NCI-H2171 treated with DMSO at 0.1 percent for 48 hours (cell line): ENCODE measurements at regions not wholly inside any gene's neighbourhood (a gene's known extent, or its start where the extent isn't known, plus 50 kb on each side); places are given as distances from the start of the nearest gene placed in this dataset.

Source experiments
- DNase-seq: peaks from one replicate; lab custom pipeline; 2025; lab: John Stamatoyannopoulos, UW

DNA sequence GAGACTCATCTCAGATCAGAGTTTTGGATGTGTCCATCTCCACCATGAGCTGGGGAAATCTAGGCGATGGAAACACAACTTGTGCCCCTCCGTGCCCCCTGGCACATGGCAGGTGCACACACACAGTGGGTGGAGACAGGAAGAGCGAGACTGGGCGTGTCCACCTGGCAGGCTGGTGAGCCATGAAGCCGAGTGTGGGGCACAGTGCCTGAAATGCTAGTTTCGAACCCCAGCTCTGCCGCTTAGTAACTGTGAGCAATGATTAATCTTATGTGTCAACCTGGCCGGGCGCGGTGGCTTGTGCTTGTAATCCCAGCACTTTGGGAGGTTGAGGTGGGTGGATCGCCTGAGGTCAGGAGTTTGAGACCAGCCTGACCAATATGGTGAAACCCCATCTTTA is 80.8 kb upstream of the RNU6ATAC start:
- DNase-seq: no peak

DNA sequence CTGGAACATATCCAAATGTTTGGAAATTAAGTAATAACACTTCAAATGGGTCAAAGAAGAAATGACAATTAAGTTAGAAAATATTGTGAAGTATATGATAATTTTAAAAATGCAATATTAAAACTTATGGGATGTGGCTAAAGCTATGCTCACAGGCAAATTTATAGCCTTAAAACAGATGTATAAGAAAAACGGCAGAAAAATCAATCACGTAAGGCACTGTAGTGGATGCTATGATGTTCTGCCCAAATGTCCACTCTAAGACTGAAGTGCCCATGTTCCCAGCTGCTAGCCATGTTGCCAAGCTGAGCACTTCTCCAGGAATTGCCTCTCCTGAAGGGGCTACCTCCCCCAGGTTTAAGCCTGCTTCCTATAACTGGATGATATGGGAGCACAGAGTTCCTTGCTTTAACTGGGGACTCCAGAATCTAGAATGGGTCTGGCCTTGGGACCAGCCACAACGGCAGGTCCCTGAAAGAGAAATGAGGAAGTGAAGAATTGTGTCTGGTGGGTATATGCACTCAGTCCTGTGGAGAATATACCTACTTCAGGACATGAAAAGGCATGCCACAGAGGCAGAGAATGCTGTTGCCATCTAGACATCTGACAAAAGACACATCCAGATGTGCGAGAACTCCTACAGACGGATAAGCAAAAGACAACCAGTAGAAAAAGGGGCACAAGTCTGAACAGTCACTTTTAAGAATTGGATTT is 78.2 kb upstream of the RXRA start:
- DNase-seq: no peak

DNA sequence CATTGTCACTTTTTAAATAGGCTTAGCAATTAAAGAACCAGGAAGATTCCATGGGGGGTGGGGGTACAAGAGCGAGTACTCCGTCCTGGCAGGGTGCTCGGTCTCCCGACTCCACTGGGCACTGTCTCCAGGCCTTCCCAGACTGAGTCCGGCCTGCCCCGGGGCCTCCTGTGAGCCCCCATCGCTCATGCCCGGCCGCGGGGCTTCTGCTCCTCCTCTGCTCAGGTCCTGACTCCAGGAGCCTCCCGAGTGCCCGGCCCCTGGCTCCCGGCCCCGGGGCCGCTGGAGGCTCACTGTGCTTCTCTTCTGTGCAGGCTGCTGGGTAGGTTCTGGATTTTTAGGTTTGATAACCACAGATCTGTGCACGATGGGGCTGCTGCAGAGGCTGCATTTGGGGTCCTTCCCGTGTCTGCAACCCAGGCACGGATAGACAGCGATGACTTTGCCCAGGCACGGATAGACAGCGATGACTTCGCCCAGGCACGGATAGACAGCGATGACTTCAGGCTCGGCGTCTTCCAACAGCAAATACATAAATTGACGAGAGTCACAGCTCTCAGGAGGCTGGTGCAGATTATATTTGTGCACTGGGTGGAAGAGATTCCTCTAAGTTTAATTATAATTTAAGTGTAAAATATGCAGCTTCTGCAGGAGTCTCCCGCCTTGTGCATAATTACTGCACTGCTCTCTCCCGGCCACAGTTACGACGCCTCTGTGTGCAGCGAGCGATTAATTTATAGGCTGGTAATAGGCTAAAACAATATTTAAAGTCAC is 74.8 kb upstream of the RXRA start:
- DNase-seq: peak; percentile 54

DNA sequence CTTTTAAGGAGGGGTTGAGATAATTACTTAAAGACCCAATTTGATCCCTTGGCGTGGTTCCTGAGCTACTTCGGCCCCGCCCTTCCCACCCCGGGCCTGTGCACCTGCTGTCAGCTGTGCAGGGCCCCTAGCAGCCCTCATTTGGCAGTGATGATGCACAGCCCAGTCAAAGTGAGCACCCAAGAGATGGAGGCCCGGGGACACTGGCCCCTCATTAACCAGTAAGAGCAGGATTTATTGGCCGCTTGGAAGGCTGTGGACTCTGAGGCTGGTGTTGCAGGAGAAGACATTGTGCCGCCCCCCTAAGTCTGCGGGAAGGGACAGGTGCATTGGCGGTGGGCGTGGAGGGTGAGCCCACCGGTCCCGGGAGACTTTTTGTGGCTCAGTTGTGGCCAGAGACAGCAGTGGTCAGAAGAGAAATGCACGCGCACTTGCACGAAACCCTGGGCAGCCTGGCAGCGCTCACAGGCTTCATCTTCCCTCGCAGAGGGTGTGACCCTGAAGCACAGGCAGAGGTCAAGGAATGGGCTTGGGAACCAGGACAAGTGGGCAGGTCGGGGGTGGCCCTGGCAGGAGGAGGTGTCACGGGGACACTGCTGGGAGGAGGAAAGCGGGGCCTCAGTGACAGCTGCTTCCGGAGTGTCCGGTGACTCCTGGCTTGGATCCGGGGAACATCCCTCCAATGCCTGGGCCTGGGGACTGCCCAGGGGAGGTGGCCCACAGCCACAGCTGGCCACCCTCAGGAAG is 74.0 kb upstream of the RXRA start:
- peak; percentile 57 for DNase-seq

DNA sequence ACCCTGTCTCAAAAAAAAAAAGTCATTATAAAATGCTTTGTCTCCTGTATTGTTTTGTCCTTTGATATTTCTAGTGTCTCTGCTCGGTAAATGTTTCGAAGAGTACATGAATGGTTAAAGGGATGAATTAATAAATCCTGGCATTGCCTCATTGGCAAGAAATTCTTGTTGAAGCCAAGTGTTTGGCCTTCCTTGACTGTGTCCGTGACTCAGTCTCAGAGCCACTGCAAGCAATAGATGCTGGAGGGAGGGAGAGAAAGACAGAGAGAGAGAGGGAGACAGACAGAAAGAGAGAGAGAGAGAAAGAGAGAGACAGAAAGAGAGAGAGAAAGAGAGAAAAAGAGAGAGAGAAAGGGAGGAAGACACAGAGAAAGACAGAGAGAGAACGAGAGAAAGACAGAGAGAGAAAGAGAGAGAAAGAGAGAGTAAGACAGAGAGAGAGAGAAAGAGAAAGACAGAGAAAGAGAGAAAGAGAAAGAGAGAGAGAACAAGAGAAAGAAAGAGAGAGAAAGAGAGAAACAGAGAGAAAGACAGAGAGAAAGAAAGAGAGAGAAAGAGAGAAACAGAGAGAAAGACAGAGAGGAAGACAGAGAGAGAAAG is 72.5 kb upstream of the RXRA start:
- DNase-seq: no peak

DNA sequence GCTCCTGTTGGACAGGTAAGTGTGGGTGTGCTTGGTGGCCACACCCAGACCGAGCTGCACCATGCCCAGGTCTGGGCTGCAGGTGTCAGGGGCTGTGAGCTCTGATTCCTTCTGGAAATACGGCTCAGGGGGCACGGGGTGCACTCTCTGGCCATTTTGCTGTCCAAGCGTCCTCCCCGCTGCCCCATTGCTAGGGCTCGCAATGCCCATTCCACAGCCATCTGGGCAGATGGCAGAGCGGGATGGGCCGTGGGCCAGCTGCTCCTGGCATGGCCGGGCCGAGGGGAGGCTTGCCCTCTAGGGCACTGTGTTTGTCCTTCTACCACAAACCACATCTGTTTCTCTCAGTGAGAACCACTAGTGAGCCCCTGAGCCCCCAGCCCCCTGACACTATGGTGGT is 67.9 kb upstream of the RXRA start:
- DNase-seq: no peak

DNA sequence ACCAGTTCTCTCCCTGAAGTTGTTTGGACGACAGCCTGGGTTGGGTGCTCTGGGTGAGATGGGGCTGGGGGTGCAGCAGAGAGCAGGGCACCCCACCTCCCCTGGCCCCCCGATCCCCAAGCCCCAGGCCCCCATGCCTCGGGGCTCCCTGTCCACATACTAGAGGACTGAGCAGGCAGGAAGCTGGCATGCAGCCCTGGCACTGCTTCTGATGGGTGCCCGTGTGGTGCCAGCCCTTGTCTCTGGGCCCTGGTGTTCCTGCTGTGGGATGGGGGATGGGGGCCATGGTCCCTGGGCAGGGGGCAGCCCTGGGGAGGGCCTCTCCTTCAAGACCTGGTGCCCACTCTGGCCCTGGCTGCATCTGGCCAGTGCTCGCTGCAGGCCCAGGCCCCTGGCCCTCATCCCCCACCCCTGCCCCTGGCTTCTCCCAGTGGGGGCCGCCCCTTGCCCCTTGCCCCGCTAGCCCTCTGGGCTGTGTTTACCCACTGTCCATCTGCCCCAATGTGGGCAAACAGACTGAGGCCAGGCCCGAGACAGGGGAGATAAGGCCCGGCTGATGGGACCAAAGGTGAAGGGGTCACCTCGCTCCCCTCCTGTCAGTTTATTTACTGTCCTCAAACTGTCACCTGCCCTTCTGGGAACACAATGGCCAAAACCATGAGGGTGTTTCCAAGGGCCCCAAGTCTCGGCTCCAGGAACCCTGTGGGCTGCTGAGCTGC is 67.3 kb upstream of the RXRA start:
- no peak for DNase-seq

DNA sequence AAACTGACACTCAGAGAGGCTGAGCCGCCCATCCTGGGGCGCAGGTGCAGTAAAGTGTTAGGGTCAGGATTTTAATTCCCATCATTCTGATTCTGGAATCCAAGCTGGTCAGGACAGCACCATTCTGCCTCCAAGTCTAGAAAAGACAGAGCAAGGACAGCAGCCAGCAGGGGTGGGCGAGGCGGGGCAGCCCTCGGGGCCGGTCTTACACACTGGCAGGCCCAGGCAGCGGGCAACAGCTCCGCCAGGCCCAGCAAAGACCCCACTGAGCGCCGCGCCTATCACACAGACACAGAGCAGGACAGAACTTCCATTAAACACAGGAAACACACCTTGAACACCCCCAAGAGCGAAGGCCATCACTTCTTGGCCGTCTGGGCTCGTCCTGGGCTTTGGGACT is 66.5 kb upstream of the RXRA start:
- no peak for DNase-seq

DNA sequence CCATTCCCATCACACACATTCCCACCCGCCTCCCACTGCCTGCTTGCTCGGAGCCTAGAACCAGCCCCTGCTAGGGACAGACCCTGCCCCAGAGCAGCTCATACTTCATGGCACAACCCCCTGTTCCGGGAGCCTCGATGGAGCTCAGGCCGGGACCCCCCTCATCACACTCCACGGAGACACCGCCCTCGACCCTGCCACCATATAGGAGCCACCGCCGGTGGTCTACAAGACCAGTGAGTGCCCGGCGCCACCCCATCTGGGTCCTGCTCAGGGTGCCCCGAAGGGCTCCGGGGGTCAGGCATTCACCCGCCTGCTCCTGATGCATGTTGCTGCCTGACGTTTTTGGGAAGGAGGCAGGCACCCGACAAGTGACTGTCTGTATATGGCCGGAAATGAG is 65.5 kb upstream of the RXRA start:
- no peak for DNase-seq

DNA sequence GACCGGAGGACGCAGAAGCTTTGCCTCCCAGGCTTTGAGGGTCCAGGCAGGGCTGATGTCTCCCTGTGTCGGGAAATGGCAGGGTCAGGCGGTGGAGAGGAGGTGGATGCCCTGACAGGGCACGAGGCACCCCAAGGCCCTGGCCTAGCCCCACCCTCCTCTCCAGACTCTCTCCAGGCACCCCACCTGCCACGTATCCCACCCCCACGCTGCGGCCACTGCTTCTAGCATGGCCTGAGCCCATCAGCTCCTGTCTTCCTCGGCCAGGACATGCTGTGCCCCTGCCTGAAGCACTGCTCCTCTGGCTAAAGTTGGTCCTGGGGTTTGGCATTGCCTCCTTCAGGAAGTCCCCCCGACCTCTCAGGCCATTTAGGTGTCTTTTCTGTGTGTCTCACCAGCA is 64.2 kb upstream of the RXRA start:
- no peak for DNase-seq

DNA sequence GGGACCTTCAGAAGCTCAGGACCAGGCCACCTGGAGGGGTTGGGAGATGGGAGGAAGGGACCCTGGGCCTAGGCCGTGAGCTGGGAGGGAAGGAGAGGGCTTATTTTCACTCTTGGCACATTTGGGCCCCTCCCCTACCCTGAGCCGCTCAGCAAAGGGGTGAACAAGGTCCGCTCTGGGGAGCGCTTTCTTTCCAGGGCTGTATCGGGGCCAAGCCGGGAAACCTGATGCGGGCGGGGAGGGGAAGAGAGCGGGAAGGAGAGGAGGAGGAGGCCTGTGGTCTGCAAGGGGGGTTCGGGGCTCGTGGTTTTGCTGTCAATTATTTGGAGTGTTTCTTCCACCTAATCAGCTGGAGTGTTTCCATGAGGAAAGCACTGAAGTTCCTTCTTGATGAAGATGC is 62.7 kb upstream of the RXRA start:
- no peak for DNase-seq

DNA sequence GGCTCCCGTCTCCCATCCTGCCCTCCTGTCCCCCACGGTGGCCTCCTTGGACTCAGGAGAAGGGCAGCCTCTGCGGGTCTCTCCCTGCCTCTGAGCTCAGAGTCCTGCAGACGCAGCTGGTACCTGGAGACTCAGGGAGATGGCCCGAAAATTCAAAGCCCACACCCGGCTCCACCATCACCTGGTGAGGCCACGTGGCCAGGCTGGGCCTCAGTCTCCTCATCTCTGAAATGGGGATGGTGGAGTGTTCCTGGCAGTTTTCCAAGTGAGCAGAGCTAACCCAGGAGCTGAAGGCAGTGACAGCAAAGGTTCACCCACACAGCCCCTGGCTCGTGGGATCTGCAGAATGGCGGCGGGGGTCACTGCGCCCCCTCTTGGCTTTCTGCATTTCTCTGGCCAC is 62.1 kb upstream of the RXRA start:
- no peak for DNase-seq

DNA sequence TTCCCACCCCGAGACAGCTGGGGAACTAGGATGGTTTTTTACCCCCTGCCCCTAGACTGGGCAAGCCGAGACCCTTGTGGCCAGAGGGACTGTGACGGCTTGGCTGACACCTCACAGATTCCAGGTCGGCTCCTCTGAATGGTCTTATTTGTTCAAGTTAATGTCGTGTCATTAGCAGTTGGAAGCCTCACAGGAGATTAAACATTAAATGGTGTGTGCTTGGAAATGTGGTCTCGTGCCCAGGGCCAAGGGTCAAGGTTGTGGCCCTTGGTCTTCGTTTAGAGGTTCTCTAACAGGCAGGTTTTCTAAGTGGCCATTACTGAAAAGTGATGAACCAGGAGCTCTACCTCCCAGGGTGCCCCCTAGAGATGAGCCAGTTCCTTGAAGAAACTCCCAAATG is 61.2 kb upstream of the RXRA start:
- no peak for DNase-seq

DNA sequence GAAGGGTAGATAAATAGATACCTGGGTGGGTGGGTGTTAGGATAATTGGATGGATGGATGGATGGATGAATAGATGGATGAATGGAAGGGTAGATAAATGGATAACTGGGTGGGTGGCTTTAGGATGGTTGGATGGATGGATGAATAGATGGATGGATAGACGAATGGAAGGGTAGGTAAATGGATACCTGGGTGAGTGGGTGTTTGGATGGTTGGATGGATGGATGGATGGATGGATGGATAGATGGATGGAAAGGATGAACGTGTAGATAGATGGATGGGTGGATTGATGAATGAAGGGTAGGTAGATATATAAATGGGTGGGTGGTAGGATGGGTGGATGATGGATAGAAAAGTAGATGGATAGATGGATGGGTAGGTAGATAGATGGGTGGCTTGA is 59.8 kb upstream of the RXRA start:
- no peak for DNase-seq

DNA sequence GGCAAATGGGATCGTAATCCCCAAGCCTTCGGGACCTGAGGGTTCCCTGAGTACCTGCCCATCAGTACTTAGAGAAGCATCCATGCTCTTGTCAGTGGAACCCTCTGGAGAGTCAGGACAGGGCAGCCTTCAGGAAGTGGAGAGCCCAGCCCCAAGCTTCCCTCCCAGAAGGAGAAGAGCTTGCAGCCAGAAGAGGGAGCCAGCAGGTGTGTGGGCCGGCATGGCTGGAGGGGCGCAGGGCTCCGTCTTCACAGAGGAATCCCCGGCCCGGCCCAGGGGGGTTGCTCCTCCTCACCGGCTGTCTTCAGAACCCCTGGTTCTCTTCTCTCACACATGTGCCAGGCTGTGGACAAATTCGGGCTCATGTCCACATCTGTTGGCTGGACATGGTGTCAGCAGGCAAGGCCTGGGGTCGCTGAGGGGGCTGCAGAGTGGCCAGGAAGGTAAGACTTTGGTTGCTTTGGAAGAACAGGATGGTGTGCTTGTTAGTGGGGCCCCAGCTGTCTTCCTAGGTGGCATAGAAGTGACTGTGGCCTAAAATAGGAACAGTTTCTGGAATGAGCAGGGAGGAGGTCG is 58.9 kb upstream of the RXRA start:
- DNase-seq: no peak

DNA sequence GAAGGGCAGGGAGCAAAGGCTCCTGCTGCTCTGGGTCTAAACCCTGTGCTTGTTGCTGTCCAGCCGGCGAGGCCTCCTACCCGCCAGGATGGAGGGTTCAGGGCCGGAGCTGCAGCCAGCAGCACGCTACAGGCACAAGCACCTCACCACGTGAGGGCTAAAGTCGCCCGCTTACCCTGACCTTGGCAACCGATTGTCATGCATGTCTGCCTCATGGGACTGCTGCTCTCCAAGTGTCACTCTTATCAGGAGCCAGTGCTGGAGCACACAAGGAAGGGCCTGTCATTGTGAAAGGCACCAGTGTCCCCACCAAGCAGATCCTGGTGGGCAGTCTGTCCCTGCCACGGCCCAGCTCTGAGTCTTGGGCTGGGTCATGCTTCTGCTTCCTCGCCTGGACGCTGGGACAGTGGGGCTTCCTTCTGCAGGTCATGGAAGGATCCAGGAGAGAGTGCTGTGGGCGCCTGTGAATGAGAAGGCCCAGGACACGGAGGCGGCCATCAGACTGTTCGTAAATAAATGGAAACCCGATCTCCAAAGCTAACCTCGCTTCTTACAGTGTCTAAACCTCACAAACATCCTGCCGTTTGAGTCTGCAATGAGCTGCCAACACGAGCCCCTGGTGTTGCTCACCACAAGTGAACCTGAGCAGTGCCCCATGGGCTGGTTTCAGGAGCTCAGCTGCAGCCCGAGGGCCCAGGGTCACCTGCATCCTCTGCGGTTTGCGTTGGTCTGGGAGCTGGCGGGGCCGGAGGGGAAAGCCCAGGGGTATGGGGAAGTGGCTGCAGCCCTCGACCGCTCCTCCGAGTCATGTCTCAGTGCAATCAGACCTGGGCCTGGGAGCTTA is 58.2 kb upstream of the RXRA start:
- no peak for DNase-seq

DNA sequence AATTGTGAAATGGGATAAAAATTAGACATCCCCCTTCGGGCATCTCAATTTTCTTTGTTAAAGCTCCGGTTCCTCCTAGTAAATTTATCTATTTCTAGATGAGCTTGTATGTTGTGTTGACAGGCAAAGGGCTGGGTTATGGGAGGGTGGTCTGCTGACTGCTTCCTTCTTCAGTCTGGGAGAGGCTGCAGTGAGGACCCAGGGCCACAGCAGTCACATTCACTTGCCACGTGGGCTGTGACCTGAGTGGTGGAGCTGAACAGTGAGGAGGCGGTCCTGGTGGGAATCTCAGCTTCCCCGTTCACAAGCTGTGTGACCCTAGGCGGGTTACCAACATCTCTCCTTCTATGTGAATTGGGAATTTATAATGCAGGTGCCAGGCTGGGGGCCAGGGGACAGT is 57.5 kb upstream of the RXRA start:
- DNase-seq: no peak

DNA sequence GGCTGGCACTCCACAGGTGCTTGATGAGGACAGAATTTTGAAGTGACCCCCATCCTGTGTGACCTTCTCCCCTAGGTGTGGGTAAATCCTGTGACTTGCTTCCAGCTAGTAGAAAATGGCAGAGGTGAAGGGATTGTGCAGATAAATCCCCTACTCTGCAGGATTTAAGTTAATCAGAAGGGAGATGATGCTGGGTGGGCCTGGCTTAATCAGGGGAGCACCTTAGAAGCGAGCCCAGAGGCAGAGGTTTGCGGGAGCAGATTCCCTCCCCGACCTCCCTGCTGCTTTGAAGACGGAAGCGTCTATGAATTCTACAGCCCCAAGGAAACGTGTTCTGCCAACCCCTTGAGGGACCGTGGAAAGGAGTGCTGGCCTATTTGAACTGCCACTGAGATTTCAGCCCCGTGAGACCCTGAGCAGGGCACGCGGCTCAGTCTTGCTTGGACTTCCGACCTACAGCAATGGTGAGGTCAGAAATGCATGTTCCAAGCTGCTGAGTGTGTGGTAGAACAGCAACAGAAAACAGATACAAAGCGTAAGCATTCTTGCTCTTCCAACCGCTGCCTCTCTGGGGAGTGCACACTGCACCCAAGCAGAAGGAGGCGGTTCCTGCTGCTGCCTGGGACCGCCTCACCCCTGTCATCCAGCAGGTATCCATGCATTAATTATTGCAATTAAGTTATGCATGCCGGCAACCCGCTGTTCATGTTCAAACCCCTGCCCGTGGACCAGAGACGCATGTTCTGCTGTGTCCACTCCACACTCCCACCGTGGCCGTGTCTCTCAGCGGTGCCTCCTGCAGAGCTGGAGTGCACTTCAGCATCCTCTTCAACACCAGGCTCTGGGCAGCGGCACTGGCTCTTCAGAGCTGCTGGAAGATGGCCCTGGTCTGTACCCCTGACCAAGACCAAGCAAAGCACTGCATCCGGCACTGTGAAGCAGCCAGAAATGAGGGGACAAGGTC is 54.6 kb upstream of the RXRA start:
- peak; percentile 29 for DNase-seq

DNA sequence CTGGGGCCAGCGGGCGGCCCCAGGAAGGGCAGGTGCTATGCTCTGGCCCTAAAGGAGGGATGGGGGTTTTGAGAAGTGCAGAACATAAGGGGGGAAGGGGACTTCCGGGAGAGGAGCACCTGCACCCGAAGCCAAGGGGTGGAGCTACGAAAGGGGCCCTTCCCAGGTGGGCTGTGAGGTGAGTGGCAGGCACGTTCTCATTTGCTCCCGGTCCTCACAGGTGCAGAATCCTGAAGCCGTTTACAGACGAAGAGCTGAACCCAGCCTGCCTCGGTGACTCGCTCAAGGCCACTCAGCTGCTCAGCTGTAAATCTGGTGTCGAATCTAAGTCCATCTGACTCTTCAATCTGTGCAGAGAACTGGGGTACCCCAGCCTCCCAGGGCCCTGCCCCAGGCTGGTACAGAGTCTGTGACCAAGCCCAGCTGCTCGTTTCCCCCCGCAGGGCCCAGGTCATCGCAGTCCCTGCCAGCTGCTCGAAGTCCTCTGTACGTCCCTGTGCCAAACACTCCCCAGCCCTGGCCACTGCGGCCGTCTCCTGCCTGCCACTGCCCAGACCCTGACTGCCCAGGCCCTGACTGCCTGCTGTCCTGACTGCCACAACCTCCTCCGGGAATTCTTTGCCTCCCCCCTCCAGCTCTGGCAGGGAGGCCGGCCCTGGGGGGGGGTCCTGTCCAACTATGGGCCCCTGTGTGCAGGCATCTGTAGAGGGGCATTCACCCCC is 53.8 kb upstream of the RXRA start:
- peak; percentile 25 for DNase-seq
